SK-N-SH (cell line): ENCODE measurements at regions not wholly inside any gene's neighbourhood (a gene's known extent, or its start where the extent isn't known, plus 50 kb on each side); places are given as distances from the start of the nearest gene placed in this dataset.

Experiments
- CTCF ChIP-seq: fragments of 200-600 bp; sonication (generic); IDR thresholded peaks from 2 replicates; pipeline ENCODE4 v1.6.1; 2017; ENCODE audit warnings: antibody characterized with exemption, mild to moderate bottlenecking, moderate library complexity
- EP300 ChIP-seq, 2 experiments: IDR thresholded peaks; 2 replicates each; pipeline versions ENCODE4 v1.4.0 to v1.6.1; 2012; ENCODE audit warnings: borderline replicate concordance in 1 of 2, low read depth in 1 of 2, low read length in 1 of 2
- EZH2phosphoT487 ChIP-seq: fragments of 200-600 bp; sonication (generic); IDR thresholded peaks from 2 replicates; pipeline ENCODE4 v1.6.1; 2017; ENCODE audit warnings: low read depth, mixed run types, mild to moderate bottlenecking, antibody characterized with exemption, moderate library complexity, borderline replicate concordance
- FOSL2 ChIP-seq: IDR thresholded peaks from 2 replicates; pipeline ENCODE4 v1.4.0; 2012; ENCODE audit warnings: low read depth, mild to moderate bottlenecking, moderate library complexity, borderline replicate concordance
- GABPA ChIP-seq: IDR thresholded peaks from 2 replicates; pipeline ENCODE4 v1.4.0; 2012; ENCODE audit warnings: low read depth, mild to moderate bottlenecking
- JUND ChIP-seq: IDR thresholded peaks from 2 replicates; pipeline ENCODE4 v1.4.0; 2012
- POLR2AphosphoS5 ChIP-seq: IDR thresholded peaks from 2 replicates; pipeline ENCODE4 v1.6.1; 2012; ENCODE audit warnings: low read depth, low read length
- SMC3 ChIP-seq: IDR thresholded peaks from 2 replicates; pipeline ENCODE4 v1.6.1; 2012; ENCODE audit warnings: low read depth, low read length, improper control_type of control experiment
- USF1 ChIP-seq: IDR thresholded peaks from 2 replicates; pipeline ENCODE4 v1.4.0; 2012; ENCODE audit warnings: low read depth, borderline replicate concordance
- TF ChIP-seq, protein P1 (sequence below): IDR thresholded peaks from 2 replicates; pipeline ENCODE4 v1.4.0; 2012; ENCODE audit warnings: low read depth
- TF ChIP-seq, protein P2 (sequence below): IDR thresholded peaks from 2 replicates; pipeline ENCODE4 v1.6.1; 2012; ENCODE audit warnings: mild to moderate bottlenecking, low read depth, low read length, moderate library complexity

DNA sequence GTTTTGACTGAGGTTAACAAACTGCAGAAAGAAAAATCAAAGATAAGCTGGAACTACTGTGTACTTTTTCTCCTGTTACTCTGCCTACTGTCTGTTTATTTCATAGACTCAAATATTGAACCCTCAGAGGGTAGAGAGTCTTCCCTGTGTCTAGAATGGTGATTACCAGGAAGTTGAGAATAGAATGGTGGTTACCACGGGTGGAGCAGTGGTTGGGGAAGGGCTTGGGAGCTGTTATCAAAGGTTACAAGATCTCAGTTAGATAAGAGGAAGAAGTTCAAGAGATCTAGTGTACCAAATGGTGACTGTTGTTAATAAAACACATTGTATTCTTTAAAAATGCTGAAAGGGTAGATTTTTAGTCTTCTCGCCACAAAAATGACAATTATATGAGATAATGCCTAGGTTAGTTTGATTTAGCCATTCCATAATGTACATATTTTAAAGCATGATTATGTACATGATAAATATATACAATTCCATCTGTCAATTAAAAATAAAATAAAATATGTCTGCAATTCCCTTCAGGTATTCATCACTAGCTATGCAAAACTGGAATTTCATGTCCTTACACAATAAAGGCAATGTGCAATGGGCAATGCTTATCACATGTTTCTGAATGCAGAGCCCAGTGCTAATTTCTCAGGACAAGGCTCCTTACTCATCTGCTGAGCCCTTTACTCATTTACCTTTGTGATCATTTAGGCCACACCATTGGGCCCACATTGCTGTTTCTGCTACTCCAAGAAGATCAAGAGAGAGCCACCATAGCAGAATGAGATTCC lies 474.3 kb upstream of the CAMK1G start:
- TF ChIP-seq, protein P1, sequence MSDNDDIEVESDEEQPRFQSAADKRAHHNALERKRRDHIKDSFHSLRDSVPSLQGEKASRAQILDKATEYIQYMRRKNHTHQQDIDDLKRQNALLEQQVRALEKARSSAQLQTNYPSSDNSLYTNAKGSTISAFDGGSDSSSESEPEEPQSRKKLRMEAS, result no peak
- TF ChIP-seq CTCF (no peak), GABPA (no peak), USF1 (no peak), JUND (no peak), FOSL2 (no peak), EZH2phosphoT487 (no peak), EP300 (IDR thresholded peaks at IDR 0.05; ENCODE audit: borderline replicate concordance in 1 of 2, low read depth in 1 of 2, low read length in 1 of 2) (no peak), POLR2AphosphoS5 (no peak), SMC3 (no peak)
- TF ChIP-seq, protein P2, sequence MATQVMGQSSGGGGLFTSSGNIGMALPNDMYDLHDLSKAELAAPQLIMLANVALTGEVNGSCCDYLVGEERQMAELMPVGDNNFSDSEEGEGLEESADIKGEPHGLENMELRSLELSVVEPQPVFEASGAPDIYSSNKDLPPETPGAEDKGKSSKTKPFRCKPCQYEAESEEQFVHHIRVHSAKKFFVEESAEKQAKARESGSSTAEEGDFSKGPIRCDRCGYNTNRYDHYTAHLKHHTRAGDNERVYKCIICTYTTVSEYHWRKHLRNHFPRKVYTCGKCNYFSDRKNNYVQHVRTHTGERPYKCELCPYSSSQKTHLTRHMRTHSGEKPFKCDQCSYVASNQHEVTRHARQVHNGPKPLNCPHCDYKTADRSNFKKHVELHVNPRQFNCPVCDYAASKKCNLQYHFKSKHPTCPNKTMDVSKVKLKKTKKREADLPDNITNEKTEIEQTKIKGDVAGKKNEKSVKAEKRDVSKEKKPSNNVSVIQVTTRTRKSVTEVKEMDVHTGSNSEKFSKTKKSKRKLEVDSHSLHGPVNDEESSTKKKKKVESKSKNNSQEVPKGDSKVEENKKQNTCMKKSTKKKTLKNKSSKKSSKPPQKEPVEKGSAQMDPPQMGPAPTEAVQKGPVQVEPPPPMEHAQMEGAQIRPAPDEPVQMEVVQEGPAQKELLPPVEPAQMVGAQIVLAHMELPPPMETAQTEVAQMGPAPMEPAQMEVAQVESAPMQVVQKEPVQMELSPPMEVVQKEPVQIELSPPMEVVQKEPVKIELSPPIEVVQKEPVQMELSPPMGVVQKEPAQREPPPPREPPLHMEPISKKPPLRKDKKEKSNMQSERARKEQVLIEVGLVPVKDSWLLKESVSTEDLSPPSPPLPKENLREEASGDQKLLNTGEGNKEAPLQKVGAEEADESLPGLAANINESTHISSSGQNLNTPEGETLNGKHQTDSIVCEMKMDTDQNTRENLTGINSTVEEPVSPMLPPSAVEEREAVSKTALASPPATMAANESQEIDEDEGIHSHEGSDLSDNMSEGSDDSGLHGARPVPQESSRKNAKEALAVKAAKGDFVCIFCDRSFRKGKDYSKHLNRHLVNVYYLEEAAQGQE, result no peak
